Adrenal gland (tissue), 9 donors: ENCODE measurements at regions not wholly inside any gene's neighbourhood (a gene's known extent, or its start where the extent isn't known, plus 50 kb on each side); places are given as distances from the start of the nearest gene placed in this dataset.
A peak's percentile ranks its signal among the peaks of the same experiment; 100 is the strongest.

Experiments used
- DNase-seq, 7 donors: peaks; one replicate each; pipeline ENCODE4 v3.0.0-alpha.2; 2019 to 2020
- H3K27ac ChIP-seq, 5 donors: fragments of 200-600 bp; sonication (generic) in 4 of 5; 1 replicate in 3 of 5; 2 replicates in 2 of 5; pipeline versions ENCODE4 v1.5.1 to v1.8.0; 2016 to 2020; ENCODE audit warnings: mild to moderate bottlenecking in 1 of 5
- H3K27me3 ChIP-seq: fragments of 200-600 bp; 2 replicates; pipeline ENCODE4 v1.8.0; 2021
- H3K36me3 ChIP-seq, 2 donors: fragments of 200-600 bp; replicated peaks in 1 of 2; 1 replicate in 1 of 2; 2 replicates in 1 of 2; pipeline versions ENCODE4 v1.5.1 to v1.8.0; 2018 to 2022
- H3K4me1 ChIP-seq, 2 donors: fragments of 200-600 bp; replicated peaks in 1 of 2; 1 replicate in 1 of 2; 2 replicates in 1 of 2; pipeline versions ENCODE4 v1.5.1 to v1.8.0; 2018 to 2021
- H3K4me3 ChIP-seq, 4 donors: fragments of 200-600 bp; sonication (generic) in 3 of 4; one replicate each; pipeline ENCODE4 v1.5.1; 2016 to 2018
- H3K9me3 ChIP-seq, 3 donors: fragments of 200-600 bp; sonication (generic) in 1 of 3; replicated peaks in 1 of 3; 1 replicate in 2 of 3; 2 replicates in 1 of 3; pipeline versions ENCODE4 v1.5.1 to v1.8.0; 2016 to 2021
- POLR2A ChIP-seq, 2 donors: fragments of 450-650 bp; IDR thresholded peaks; one replicate each; pipeline ENCODE4 v1.6.1; 2017; ENCODE audit warnings: antibody characterized with exemption in 2 of 2, mild to moderate bottlenecking in 2 of 2, moderate library complexity in 1 of 2
- WGBS, 4 donors: extraction: QIAGEN DNeasy Blood & Tissue Kit in 2 of 4; methylation state at CpG; one replicate each; pipeline versions ENCODE4 v1.1.5 to v1.1.7; 2013 to 2017; 5-methylcytosine and 5-hydroxymethylcytosine counted together
- intact Hi-C, 2 donors: fragments of 100-400 bp; cut with DNase I; formaldehyde crosslinking; loops; one replicate each; pipeline versions ENCODE4 v1.14.1 to v1.15.0; 2022 to 2023
- TF ChIP-seq, protein P1 (sequence below), 6 experiments: fragments of 450-650 bp in 4 of 6; fragments of 200-600 bp in 2 of 6; sonication (generic) in 1 of 6; IDR thresholded peaks; 1 replicate in 5 of 6; 2 replicates in 1 of 6; pipeline versions ENCODE4 v1.5.1 to v1.8.0; 2016 to 2021; ENCODE audit warnings: antibody characterized with exemption in 6 of 6, mild to moderate bottlenecking in 2 of 6, moderate library complexity in 1 of 6
- donor health status: healthy with polysubstance abuse.
- donor health status: Bipolar disorder and iron deficiency.
- donor health status: DM: yes; HTN: yes; CAD: no.
- donor health status: DM: no; HTN: no; CAD: no.
- donor health status: DM: no; HTN: no; CAD: no.

DNA sequence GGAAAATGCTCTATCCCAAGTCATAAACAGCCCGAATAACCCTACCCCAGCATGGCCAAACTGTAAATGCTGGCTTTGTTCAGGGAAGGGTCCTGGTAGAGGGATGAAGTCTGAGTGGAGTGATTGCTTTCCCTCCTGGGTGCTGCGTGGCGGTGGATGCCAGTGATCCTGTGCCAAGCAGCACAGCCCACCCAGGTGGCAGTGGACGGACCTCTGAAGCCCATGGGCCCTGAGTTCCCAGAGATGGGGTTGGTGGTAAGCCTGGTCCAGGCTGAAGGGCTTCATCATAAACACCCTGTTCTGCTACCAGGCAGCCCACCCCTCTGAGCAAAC is 69.3 kb upstream of the ITGA11 start:
- Histone ChIP-seq H3K27me3 (no peaks in the 10 kb centered on the region), H3K36me3 (no peaks in the 10 kb centered on the region), H3K4me3 (no peak overlapping the region), H3K27ac (no peak overlapping the region), H3K4me1 (no peaks in the 10 kb centered on the region), H3K9me3 (no peaks in the 10 kb centered on the region)
- intact Hi-C loops: no loop called here
- 72 to 92% (median 86%) methylated on average over 4 of the region's 4 CpGs for WGBS, 4 donors
- no peak for DNase-seq
- TF ChIP-seq, protein P1, sequence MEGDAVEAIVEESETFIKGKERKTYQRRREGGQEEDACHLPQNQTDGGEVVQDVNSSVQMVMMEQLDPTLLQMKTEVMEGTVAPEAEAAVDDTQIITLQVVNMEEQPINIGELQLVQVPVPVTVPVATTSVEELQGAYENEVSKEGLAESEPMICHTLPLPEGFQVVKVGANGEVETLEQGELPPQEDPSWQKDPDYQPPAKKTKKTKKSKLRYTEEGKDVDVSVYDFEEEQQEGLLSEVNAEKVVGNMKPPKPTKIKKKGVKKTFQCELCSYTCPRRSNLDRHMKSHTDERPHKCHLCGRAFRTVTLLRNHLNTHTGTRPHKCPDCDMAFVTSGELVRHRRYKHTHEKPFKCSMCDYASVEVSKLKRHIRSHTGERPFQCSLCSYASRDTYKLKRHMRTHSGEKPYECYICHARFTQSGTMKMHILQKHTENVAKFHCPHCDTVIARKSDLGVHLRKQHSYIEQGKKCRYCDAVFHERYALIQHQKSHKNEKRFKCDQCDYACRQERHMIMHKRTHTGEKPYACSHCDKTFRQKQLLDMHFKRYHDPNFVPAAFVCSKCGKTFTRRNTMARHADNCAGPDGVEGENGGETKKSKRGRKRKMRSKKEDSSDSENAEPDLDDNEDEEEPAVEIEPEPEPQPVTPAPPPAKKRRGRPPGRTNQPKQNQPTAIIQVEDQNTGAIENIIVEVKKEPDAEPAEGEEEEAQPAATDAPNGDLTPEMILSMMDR (IDR thresholded peaks at IDR 0.05): no peak
- no peak for TF ChIP-seq POLR2A (IDR thresholded peaks at IDR 0.05)

DNA sequence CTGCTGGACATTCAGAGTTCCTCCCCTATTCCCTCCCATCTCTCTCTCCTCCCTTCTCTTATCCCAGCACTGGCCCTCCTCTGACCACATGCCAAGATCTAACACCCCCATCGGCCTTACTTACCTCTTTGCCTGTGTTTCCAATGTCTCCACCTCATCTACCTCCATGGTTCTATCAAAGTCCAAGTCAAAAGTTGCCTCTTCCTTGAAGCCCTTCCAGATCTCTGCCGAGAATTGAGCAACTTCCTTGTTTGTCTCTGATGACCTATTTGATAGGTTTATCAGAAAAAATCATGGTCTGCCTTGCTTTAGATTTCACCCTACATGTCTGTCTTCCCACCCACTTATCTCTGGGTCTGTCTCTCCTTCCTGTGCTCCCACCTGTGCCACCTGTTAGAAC is 69.7 kb upstream of the ITGA11 start:
- H3K4me1 ChIP-seq: no peaks in the 10 kb centered on the region
- H3K9me3 ChIP-seq: no peaks in the 10 kb centered on the region
- H3K27me3 ChIP-seq: no peaks in the 10 kb centered on the region
- 79 to 87% (median 80%) methylated on average over 2 of the region's 2 CpGs for WGBS, 4 donors
- TF ChIP-seq, protein P1 (IDR thresholded peaks at IDR 0.05): no peak
- TF ChIP-seq POLR2A (IDR thresholded peaks at IDR 0.05): no peak
- H3K36me3 ChIP-seq: no peaks in the 10 kb centered on the region
- DNase-seq: no peak
- H3K27ac ChIP-seq: no peak overlapping the region
- H3K4me3 ChIP-seq: no peak overlapping the region
- intact Hi-C loops: no loop called here

DNA sequence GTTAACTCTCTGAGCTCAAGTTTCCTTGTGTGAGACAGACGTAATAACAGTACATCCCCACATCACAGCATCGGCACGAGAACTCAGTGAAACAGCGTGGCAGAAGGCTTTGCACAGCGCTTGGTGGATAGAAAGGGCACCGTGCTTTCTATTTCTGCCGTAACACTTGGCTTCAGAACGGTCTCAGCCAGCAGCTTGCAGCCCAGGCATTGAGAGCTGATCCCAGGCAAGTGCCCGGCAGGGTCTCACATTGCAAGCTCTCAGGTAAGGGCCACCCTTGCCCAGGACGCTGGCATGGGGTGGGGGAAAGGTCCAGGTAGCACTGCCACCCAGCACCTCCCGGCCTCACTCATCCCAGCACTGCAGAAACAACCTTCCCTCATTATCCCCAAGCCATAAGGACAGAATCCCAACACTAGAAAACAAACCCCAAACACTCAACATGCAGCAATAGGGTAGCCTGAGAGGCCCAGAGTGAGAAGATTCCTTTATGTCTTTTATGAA is 70.5 kb upstream of the ITGA11 start:
- intact Hi-C loops: no loop called here
- no peaks in the 10 kb centered on the region for H3K4me1 ChIP-seq
- H3K27me3 ChIP-seq: no peaks in the 10 kb centered on the region
- no peaks in the 10 kb centered on the region for H3K36me3 ChIP-seq
- no peak overlapping the region for H3K27ac ChIP-seq
- TF ChIP-seq, protein P1 (IDR thresholded peaks at IDR 0.05): no peak
- TF ChIP-seq POLR2A (IDR thresholded peaks at IDR 0.05): no peak
- WGBS, 4 donors: 89 to 94% (median 93%) methylated on average over 5 to 11 of the region's 11 CpGs
- DNase-seq: no peak
- H3K9me3 ChIP-seq: no peaks in the 10 kb centered on the region
- H3K4me3 ChIP-seq: no peak overlapping the region

DNA sequence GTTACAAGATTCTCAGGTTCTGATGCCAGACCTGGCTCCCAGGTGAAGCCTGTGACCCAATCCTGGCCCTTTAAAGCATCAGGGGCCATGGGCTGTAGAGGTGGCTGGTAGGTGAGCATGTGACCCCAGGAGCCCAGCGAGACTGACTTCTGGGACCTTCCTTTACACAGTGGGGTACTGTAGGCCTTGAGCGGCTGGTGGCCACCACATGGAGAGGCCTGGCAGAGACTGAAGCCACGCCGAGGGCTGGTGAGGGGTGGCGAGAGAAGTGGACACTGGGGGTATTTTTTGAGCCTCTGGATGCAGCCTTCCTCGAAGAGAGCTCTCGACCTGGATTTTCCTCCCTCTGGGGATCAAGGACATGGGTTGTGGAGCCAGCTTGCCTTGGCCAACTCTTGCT is 71.2 kb upstream of the ITGA11 start:
- 92 to 98% (median 96%) methylated on average over 7 of the region's 7 CpGs for WGBS, 4 donors
- TF ChIP-seq, protein P1 (IDR thresholded peaks at IDR 0.05): no peak
- TF ChIP-seq POLR2A (IDR thresholded peaks at IDR 0.05): no peak
- Histone ChIP-seq H3K4me3 (no peak overlapping the region), H3K27ac (no peak overlapping the region), H3K36me3 (no peaks in the 10 kb centered on the region), H3K4me1 (no peaks in the 10 kb centered on the region), H3K9me3 (no peaks in the 10 kb centered on the region), H3K27me3 (no peaks in the 10 kb centered on the region)
- DNase-seq: peak in 1 of 7 donors; percentile 10
- intact Hi-C loops: no loop called here
